ENCODE measurements at regions not wholly inside any gene's neighbourhood (a gene's known extent, or its start where the extent isn't known, plus 50 kb on each side); places are given as distances from the start of the nearest gene placed in this dataset.

DNA sequence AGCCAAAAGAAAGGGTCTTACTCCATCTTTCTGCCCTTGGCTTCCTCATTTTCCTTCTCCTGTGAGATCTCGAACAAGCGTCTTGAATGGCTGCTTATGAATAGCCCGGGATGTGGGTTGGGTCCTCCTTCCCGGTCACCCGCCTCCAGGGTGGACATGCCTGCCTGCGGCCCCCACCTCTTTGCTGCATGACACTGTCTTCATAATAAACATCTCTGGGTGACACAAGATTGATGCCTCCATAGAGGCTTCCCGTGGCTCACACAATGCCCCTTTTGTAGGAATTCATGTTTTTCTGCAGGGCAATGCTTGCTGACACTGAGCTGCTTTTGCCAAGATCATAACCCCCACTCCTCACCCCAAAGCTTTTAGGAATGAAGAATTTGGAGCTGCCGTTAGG, 125.9 kb downstream of the ZNF664 start:
- TF ChIP-seq JUND (IDR thresholded peaks at IDR 0.05) (no peak), POLR2AphosphoS5 (IDR thresholded peaks at IDR 0.05; ENCODE audit: low read depth, low read length) (no peak), POLR2A (IDR thresholded peaks at IDR 0.05; ENCODE audit: borderline replicate concordance, extremely low read depth, insufficient read depth, insufficient read length) (no peak), SP1 (IDR thresholded peaks at IDR 0.05; ENCODE audit: low read depth) (no peak), FOSL1 (IDR thresholded peaks at IDR 0.05; ENCODE audit: low read depth) (no peak), EZH2 (IDR thresholded peaks at IDR 0.05) (no peak), SIN3A (IDR thresholded peaks at IDR 0.05; ENCODE audit: low read depth) (no peak), EZH2phosphoT487 (IDR thresholded peaks at IDR 0.05; ENCODE audit: borderline replicate concordance) (no peak)
- TF ChIP-seq, protein P1, sequence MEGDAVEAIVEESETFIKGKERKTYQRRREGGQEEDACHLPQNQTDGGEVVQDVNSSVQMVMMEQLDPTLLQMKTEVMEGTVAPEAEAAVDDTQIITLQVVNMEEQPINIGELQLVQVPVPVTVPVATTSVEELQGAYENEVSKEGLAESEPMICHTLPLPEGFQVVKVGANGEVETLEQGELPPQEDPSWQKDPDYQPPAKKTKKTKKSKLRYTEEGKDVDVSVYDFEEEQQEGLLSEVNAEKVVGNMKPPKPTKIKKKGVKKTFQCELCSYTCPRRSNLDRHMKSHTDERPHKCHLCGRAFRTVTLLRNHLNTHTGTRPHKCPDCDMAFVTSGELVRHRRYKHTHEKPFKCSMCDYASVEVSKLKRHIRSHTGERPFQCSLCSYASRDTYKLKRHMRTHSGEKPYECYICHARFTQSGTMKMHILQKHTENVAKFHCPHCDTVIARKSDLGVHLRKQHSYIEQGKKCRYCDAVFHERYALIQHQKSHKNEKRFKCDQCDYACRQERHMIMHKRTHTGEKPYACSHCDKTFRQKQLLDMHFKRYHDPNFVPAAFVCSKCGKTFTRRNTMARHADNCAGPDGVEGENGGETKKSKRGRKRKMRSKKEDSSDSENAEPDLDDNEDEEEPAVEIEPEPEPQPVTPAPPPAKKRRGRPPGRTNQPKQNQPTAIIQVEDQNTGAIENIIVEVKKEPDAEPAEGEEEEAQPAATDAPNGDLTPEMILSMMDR (IDR thresholded peaks at IDR 0.05 in 2 of 3, conservative IDR thresholded peaks at IDR 0.05 in 1 of 3; ENCODE audit: borderline replicate concordance in 1 of 3, insufficient read depth in 1 of 3, low read depth in 2 of 3, low read length in 2 of 3), result no peak
